ENCODE measurements at regions not wholly inside any gene's neighbourhood (a gene's known extent, or its start where the extent isn't known, plus 50 kb on each side); places are given as distances from the start of the nearest gene placed in this dataset.

- no peak overlapping the region for H4K5ac ChIP-seq (ENCODE audit: insufficient read length, low read depth, low read length)
- H2BK120ac ChIP-seq (ENCODE audit: low read depth, low read length, poor library complexity, severe bottlenecking): no peak overlapping the region
- H3K27me3 ChIP-seq (ENCODE audit: insufficient read depth, low read length): no peaks in the 10 kb centered on the region
- no peak overlapping the region for H3T11ph ChIP-seq (ENCODE audit: low read length)
- H4K8ac ChIP-seq (replicated peaks; ENCODE audit: insufficient read length, low read depth, low read length): no peak overlapping the region
- WGBS (ENCODE audit: extremely low coverage, insufficient read length, low lambda C conversion rate): no CpG with 5 or more reads among the region's 32 CpGs
- peaks cover 71% of the 10 kb centered on the region for H3K9me3 ChIP-seq (ENCODE audit: control insufficient read depth, low read depth, low read length)
- H2BK15ac ChIP-seq (ENCODE audit: low read depth, low read length): no peak overlapping the region
- no peak overlapping the region for H3K4me2 ChIP-seq (ENCODE audit: insufficient read depth, insufficient read length, low read length)
- Mint-ChIP-seq H3K36me3 (ENCODE audit: insufficient read depth in 1 of 3, low read depth in 3 of 3) (peaks cover 4 to 19% (median 12%) of the 10 kb centered on the region in 3 experiments; a peak in 6 of 7 replicates), H3K27me3 (ENCODE audit: low read depth) (peaks cover 3% of the 10 kb centered on the region; the same call in 1 of the 2 replicates), H3K4me3 (no peak overlapping the region), H3K9me3 (peaks cover 87 to 90% of the 10 kb centered on the region in 2 experiments), H3K4me1 (no peaks in the 10 kb centered on the region), H3K27ac (no peak overlapping the region)
- no peaks in the 10 kb centered on the region for H3K23me2 ChIP-seq (ENCODE audit: insufficient read length, low read depth, low read length, poor library complexity, severe bottlenecking)
- H3K79me2 ChIP-seq (ENCODE audit: insufficient read depth, low read length): no peaks in the 10 kb centered on the region
- no peak overlapping the region for H3K23ac ChIP-seq (ENCODE audit: insufficient read length, low read depth, low read length)
- no peak overlapping the region for H2AK5ac ChIP-seq (ENCODE audit: insufficient read length, low read length)
- no peak overlapping the region for H4K91ac ChIP-seq (ENCODE audit: insufficient read length, low read depth, low read length)
- H3K79me1 ChIP-seq (ENCODE audit: insufficient read depth, low read depth, low read length, poor library complexity, severe bottlenecking): no peaks in the 10 kb centered on the region
- H3K56ac ChIP-seq (ENCODE audit: insufficient read length, low read depth, low read length): no peak overlapping the region
- H3K4ac ChIP-seq (ENCODE audit: low read depth, low read length): no peak overlapping the region
- H3K27ac ChIP-seq (ENCODE audit: insufficient read length, low read depth, low read length): no peak overlapping the region
- H2BK20ac ChIP-seq (ENCODE audit: low read depth, low read length, poor library complexity, severe bottlenecking): no peak overlapping the region
- no peaks in the 10 kb centered on the region for H3K4me1 ChIP-seq (ENCODE audit: insufficient read depth, low read length)
- H4K20me1 ChIP-seq (ENCODE audit: control insufficient read depth, insufficient read depth, insufficient read length): no peaks in the 10 kb centered on the region
- no peak overlapping the region for H3K9ac ChIP-seq (ENCODE audit: extremely low read depth, insufficient read length, low read length)
- no peak for DNase-seq
- no peak overlapping the region for H2BK12ac ChIP-seq (ENCODE audit: insufficient read length, low read depth, low read length)
- TF ChIP-seq, protein P1, sequence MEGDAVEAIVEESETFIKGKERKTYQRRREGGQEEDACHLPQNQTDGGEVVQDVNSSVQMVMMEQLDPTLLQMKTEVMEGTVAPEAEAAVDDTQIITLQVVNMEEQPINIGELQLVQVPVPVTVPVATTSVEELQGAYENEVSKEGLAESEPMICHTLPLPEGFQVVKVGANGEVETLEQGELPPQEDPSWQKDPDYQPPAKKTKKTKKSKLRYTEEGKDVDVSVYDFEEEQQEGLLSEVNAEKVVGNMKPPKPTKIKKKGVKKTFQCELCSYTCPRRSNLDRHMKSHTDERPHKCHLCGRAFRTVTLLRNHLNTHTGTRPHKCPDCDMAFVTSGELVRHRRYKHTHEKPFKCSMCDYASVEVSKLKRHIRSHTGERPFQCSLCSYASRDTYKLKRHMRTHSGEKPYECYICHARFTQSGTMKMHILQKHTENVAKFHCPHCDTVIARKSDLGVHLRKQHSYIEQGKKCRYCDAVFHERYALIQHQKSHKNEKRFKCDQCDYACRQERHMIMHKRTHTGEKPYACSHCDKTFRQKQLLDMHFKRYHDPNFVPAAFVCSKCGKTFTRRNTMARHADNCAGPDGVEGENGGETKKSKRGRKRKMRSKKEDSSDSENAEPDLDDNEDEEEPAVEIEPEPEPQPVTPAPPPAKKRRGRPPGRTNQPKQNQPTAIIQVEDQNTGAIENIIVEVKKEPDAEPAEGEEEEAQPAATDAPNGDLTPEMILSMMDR (conservative IDR thresholded peaks at IDR 0.05): no peak
- no peak overlapping the region for H2BK5ac ChIP-seq (ENCODE audit: insufficient read length, low read length)
- no peak overlapping the region for H2AFZ ChIP-seq (ENCODE audit: low read length)
- no peak overlapping the region for H3K14ac ChIP-seq (ENCODE audit: insufficient read depth, low read length)
- H3K18ac ChIP-seq (ENCODE audit: insufficient read length, low read depth, low read length): no peak overlapping the region
Measured at GRCh38 chr19:24002256-24002945, 84.6 kb upstream of the ZNF254 start.

Data from H9 (cell line).